Left lobe of liver (tissue), 2 donors: ENCODE measurements at regions not wholly inside any gene's neighbourhood (a gene's known extent, or its start where the extent isn't known, plus 50 kb on each side); places are given as distances from the start of the nearest gene placed in this dataset.

Experiments used
- ATAC-seq: fragments of 200-7000 bp; cut with Tn5 transposase; one replicate; pipeline ENCODE4 v1.9.1; 2020; ENCODE audit warnings: mild to moderate bottlenecking, moderate library complexity
- DNase-seq: peaks from one replicate; pipeline ENCODE4 v3.0.0-alpha.2; 2020; ENCODE audit warnings: low spot score
- donor health status: DM: no; HTN: no; CAD: no; lungs with moderate emphysema.
- donor health status: DM: no; HTN: yes; CAD: no.

- ATAC-seq (no peak), DNase-seq (no peak)
Observed at GRCh38 chr1:61523893-61524605, 200.9 kb downstream of the TM2D1 start.

DNA sequence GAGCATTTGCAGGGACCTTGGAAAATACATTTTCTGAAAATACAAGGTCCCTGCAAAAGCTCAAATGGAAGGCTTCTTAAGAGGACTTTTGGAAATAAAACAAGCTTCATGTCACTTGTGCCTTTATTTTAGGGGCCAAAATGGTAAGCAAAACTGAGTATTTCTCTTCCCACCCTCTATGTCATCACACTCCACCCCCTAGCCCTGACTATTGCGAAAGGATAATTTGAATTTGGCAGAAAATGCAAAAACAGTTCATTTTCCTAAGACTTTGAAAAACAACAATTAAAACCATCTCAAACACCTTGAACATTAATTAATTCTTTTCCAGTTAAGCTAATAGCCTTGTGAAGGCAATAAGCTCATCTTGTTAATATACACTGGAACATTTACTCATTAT, 201.7 kb downstream of the TM2D1 start:
- ATAC-seq (no peak), DNase-seq (no peak)

- no peak for DNase-seq
- ATAC-seq, result no peak
Observed at GRCh38 chr1:61520401-61520800, 204.5 kb downstream of the TM2D1 start.

DNA sequence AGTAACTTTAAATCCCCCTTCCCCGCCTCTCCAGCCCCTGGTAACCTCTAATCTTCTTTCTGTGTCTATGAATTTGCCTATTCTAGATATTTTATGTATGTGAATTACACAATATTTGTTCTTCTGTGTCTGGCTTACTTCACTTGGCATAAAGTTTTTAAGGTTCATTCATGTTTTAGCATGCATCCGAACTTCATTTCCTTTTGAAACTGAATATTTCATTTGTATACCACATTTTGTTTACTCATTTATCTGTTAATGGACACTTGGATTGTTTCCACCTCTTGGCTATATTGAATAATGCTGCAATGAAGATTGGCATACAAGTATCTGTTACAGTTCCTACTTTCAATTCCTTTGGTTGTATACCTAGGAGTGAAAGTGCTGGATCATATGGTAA, 205.3 kb downstream of the TM2D1 start:
- ATAC-seq (no peak), DNase-seq (no peak)

- no peak for ATAC-seq
Observed at GRCh38 chr1:61518670-61519400, 206.1 kb downstream of the TM2D1 start.

DNA sequence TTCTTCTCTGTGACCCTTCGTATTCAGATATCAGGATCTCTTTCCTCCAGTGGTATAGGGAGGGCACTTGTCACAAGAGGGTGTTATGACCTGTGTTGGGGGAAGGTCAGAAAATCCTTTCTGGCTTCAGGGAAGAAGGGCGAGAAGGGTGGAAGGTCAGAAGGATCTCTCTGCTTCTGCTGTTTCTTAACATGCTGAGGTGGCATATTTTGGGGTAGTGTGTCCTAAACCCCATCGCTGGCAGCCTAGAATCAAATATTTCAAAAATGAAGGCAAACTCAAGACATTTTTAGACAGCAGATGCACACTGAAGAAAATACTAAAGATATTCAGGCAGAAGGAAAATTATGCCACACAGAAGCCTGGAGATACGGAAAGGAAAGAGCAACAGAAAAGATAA, 207.6 kb downstream of the TM2D1 start:
- ATAC-seq (no peak), DNase-seq (no peak)

More at GRCh38 chr1:61518670-61519400, 206.1 kb downstream of the TM2D1 start:
- no peak for DNase-seq

GRCh38 chr1:61515096-61515495, 209.8 kb downstream of the TM2D1 start:
- ATAC-seq (no peak), DNase-seq (no peak)
